ENCODE measurements at regions not wholly inside any gene's neighbourhood (a gene's known extent, or its start where the extent isn't known, plus 50 kb on each side); places are given as distances from the start of the nearest gene placed in this dataset.

DNA sequence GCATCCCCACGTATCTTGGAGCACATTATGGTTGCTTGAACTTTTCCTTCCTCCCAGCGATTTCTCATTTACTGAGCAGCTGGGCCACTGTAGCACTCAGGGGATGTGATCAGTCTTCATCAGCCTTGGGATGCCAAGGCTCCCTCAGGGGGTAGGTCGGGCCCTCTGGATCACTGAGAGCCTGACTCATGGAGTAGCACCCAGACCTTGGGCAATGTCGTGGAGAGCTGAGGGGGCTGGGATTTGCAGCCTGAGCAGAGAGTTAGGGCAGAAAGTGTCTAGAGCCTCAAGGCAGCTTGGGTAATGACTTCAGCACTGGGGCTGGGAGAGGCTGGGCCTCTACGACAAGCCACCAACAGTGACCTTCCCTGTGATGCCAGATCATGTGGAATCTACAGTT is 86.5 kb upstream of the CXCL12 start:
- WGBS (ENCODE audit: insufficient coverage, low coverage, missing lambda C conversion rate) = 2% methylated on average over 5 of the region's 5 CpGs
- Histone ChIP-seq H3K4me3 (no peak overlapping the region), H4K20me1 (replicated peaks; ENCODE audit: control insufficient read depth, insufficient read depth, low read length) (no peaks in the 10 kb centered on the region), H3K9ac (ENCODE audit: insufficient read depth in 1 of 2, low read depth in 2 of 2, low read length in 2 of 2) (no peak overlapping the region), H3K9me3 (replicated peaks; ENCODE audit: control insufficient read depth, insufficient read depth, low read depth, low read length) (no peaks in the 10 kb centered on the region), H3K9me1 (ENCODE audit: control insufficient read depth, insufficient read depth, low read length) (no peaks in the 10 kb centered on the region), H3K27me3 (ENCODE audit: control insufficient read depth in 2 of 2, insufficient read depth in 2 of 2, low read length in 2 of 2) (peaks cover 0 to 16% of the 10 kb centered on the region in 2 experiments; a peak in 3 of 5 replicates), H3K4me1 (replicated peaks in 1 of 2; ENCODE audit: control insufficient read depth in 2 of 2, insufficient read depth in 2 of 2, low read length in 2 of 2) (no peaks in the 10 kb centered on the region), H3K27ac (ENCODE audit: extremely low read depth, low read depth, low read length) (no peak overlapping the region), H3K4me2 (ENCODE audit: insufficient read depth, low read length) (no peak overlapping the region), H2AFZ (ENCODE audit: low read depth, low read length) (no peak overlapping the region), H3K36me3 (ENCODE audit: control insufficient read depth, insufficient read depth, low read length) (no peaks in the 10 kb centered on the region), H3K79me2 (ENCODE audit: control insufficient read depth, insufficient read depth, low read length) (no peaks in the 10 kb centered on the region)
- ChIA-PET POLR2A (interaction anchor here (0.6 kb wide), 1 partner anchor 47 kb away, joined by 3 read pairs; no protein-coding TSS in a partner anchor), CTCF (ENCODE audit: low intra/inter-chr PET ratio) (no interaction called here)
- FAIRE-seq = no peak
- in situ Hi-C loops (cut with MboI) (no loop called here), intact Hi-C loops (cut with micrococcal nuclease) (no loop called here)
- no peak for ATAC-seq
- no peak for DNase-seq (ENCODE audit: extremely low read depth in 1 of 4, low spot score in 3 of 4)
- BruUV-seq (replicated peaks) = no TSS peak
- TF ChIP-seq POLR2A (conservative IDR thresholded peaks at IDR 0.05) (no peak), EP400 (IDR thresholded peaks at IDR 0.05) (no peak), DPF2 (IDR thresholded peaks at IDR 0.05) (no peak), SAP30 (IDR thresholded peaks at IDR 0.05; ENCODE audit: borderline replicate concordance, insufficient read depth, low read depth, low read length, poor library complexity, severe bottlenecking) (no peak), HNRNPK (IDR thresholded peaks at IDR 0.05; ENCODE audit: low read depth, low read length, poor library complexity, severe bottlenecking) (no peak), SMAD1 (IDR thresholded peaks at IDR 0.05; ENCODE audit: low read depth, low read length, partially characterized antibody) (no peak), HDAC6 (IDR thresholded peaks at IDR 0.05; ENCODE audit: low read depth, low read length) (no peak), PCBP1 (IDR thresholded peaks at IDR 0.05; ENCODE audit: low read depth, low read length, poor library complexity, severe bottlenecking) (no peak), DDX20 (tag; IDR thresholded peaks at IDR 0.05; ENCODE audit: low read depth) (no peak), FOXP1 (CRISPR knock-in tag; IDR thresholded peaks at IDR 0.05) (no peak), SOX6 (IDR thresholded peaks at IDR 0.05) (no peak), DMBX1 (CRISPR knock-in tag; IDR thresholded peaks at IDR 0.05; ENCODE audit: borderline replicate concordance) (no peak), PHTF2 (CRISPR knock-in tag; IDR thresholded peaks at IDR 0.05) (no peak)
- TF ChIP-seq, protein P1, sequence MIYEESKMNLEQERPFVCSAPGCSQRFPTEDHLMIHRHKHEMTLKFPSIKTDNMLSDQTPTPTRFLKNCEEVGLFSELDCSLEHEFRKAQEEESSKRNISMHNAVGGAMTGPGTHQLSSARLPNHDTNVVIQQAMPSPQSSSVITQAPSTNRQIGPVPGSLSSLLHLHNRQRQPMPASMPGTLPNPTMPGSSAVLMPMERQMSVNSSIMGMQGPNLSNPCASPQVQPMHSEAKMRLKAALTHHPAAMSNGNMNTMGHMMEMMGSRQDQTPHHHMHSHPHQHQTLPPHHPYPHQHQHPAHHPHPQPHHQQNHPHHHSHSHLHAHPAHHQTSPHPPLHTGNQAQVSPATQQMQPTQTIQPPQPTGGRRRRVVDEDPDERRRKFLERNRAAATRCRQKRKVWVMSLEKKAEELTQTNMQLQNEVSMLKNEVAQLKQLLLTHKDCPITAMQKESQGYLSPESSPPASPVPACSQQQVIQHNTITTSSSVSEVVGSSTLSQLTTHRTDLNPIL (CRISPR knock-in tag; IDR thresholded peaks at IDR 0.05) = no peak
- TF ChIP-seq, protein P2, sequence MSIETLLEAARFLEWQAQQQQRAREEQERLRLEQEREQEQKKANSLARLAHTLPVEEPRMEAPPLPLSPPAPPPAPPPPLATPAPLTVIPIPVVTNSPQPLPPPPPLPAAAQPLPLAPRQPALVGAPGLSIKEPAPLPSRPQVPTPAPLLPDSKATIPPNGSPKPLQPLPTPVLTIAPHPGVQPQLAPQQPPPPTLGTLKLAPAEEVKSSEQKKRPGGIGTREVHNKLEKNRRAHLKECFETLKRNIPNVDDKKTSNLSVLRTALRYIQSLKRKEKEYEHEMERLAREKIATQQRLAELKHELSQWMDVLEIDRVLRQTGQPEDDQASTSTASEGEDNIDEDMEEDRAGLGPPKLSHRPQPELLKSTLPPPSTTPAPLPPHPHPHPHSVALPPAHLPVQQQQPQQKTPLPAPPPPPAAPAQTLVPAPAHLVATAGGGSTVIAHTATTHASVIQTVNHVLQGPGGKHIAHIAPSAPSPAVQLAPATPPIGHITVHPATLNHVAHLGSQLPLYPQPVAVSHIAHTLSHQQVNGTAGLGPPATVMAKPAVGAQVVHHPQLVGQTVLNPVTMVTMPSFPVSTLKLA (conservative IDR thresholded peaks at IDR 0.05) = no peak
- TF ChIP-seq, protein P3, sequence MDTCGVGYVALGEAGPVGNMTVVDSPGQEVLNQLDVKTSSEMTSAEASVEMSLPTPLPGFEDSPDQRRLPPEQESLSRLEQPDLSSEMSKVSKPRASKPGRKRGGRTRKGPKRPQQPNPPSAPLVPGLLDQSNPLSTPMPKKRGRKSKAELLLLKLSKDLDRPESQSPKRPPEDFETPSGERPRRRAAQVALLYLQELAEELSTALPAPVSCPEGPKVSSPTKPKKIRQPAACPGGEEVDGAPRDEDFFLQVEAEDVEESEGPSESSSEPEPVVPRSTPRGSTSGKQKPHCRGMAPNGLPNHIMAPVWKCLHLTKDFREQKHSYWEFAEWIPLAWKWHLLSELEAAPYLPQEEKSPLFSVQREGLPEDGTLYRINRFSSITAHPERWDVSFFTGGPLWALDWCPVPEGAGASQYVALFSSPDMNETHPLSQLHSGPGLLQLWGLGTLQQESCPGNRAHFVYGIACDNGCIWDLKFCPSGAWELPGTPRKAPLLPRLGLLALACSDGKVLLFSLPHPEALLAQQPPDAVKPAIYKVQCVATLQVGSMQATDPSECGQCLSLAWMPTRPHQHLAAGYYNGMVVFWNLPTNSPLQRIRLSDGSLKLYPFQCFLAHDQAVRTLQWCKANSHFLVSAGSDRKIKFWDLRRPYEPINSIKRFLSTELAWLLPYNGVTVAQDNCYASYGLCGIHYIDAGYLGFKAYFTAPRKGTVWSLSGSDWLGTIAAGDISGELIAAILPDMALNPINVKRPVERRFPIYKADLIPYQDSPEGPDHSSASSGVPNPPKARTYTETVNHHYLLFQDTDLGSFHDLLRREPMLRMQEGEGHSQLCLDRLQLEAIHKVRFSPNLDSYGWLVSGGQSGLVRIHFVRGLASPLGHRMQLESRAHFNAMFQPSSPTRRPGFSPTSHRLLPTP (IDR thresholded peaks at IDR 0.05; ENCODE audit: borderline replicate concordance, extremely low read depth, insufficient read length) = no peak
- TF ChIP-seq, protein P4, sequence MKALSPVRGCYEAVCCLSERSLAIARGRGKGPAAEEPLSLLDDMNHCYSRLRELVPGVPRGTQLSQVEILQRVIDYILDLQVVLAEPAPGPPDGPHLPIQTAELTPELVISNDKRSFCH (CRISPR knock-in tag; IDR thresholded peaks at IDR 0.05) = no peak
- TF ChIP-seq, protein P4 (tag; IDR thresholded peaks at IDR 0.05) = no peak

All from K562 (cell line).